K562 (cell line): ENCODE measurements at regions not wholly inside any gene's neighbourhood (a gene's known extent, or its start where the extent isn't known, plus 50 kb on each side); places are given as distances from the start of the nearest gene placed in this dataset.

Source experiments
- ATAC-seq: fragments of 200-7000 bp; cut with Tn5 transposase; 3 replicates; pipeline ENCODE4 v1.9.1; 2020; ENCODE audit warnings: moderate library complexity
- BruUV-seq: library from RNA; stranded (reverse); fragments of 400-500 nt; replicated peaks from 2 replicates; lab custom pipeline; 2021; lab: Mats Ljungman, UMichigan
- CTCF ChIA-PET: fragments of 300-600 bp; formaldehyde crosslinking; extraction: SDS; loops from one replicate; lab custom pipeline; 2021; ENCODE audit warnings: low intra/inter-chr PET ratio; lab: Yijun Ruan, JAX
- POLR2A ChIA-PET: fragments of 300-600, 350-650 bp; sonication (Branson Sonifier 250); formaldehyde crosslinking; extraction: SDS; loops from one replicate; lab custom pipeline; 2021; ENCODE audit warnings: antibody characterized with exemption, inconsistent platforms; lab: Yijun Ruan, JAX
- DNase-seq, 4 experiments: peaks; one replicate each; pipeline versions ENCODE4 v3.0.0 to v3.0.0-alpha.2; 2011 to 2018; ENCODE audit warnings: low spot score in 3 of 4, mixed read lengths in 3 of 4; ENCODE audit errors: extremely low read depth in 1 of 4
- FAIRE-seq: peaks from 2 replicates; lab custom pipeline; 2011; peaks lifted over from hg19 to GRCh38; lab: Jason Lieb, UNC
- H2AFZ ChIP-seq: 2 replicates; pipeline ENCODE4 v1.6.0; 2011; ENCODE audit warnings: low read depth, low read length, control low read depth, inconsistent platforms
- H3K27ac ChIP-seq: fragments of 200-600 bp; 3 replicates; pipeline ENCODE4 v1.8.0; 2011; ENCODE audit warnings: low read depth, mild to moderate bottlenecking, control low read depth, inconsistent platforms, low read length, moderate library complexity, mixed read lengths; ENCODE audit errors: extremely low read depth
- H3K27me3 ChIP-seq, 2 experiments: fragments of 300-600 bp in 1 of 2; 2 replicates in 1 of 2; 3 replicates in 1 of 2; pipeline versions ENCODE4 v1.6.0 to v1.8.0; 2011; ENCODE audit warnings: inconsistent platforms in 2 of 2, low read length in 2 of 2, mild to moderate bottlenecking in 1 of 2, mixed read lengths in 1 of 2, moderate library complexity in 1 of 2; ENCODE audit not compliant: control insufficient read depth in 2 of 2, insufficient read depth in 2 of 2
- H3K36me3 ChIP-seq: fragments of 300-600 bp; 3 replicates; pipeline ENCODE4 v1.8.0; 2011; ENCODE audit warnings: mild to moderate bottlenecking, low read length, inconsistent platforms; ENCODE audit not compliant: control insufficient read depth, insufficient read depth
- H3K4me1 ChIP-seq, 2 experiments: fragments of 200-600 bp in 1 of 2; replicated peaks in 1 of 2; 2 replicates in 1 of 2; 3 replicates in 1 of 2; pipeline versions ENCODE4 v1.5.1 to v1.8.0; 2011; ENCODE audit warnings: inconsistent platforms in 2 of 2, low read length in 2 of 2, mild to moderate bottlenecking in 1 of 2, mixed read lengths in 1 of 2, moderate library complexity in 1 of 2; ENCODE audit not compliant: control insufficient read depth in 2 of 2, insufficient read depth in 2 of 2
- H3K4me2 ChIP-seq: 2 replicates; pipeline ENCODE4 v1.6.1; 2011; ENCODE audit warnings: low read length, control low read depth, inconsistent platforms, mixed read lengths; ENCODE audit not compliant: insufficient read depth
- H3K4me3 ChIP-seq: fragments of 200-600 bp; sonication (generic), shearing (Covaris generic); 2 replicates; pipeline ENCODE4 v1.5.1; 2016; ENCODE audit warnings: control low read depth, inconsistent platforms
- H3K79me2 ChIP-seq: fragments of 200-600 bp; 3 replicates; pipeline ENCODE4 v1.8.0; 2011; ENCODE audit warnings: low read length, inconsistent platforms; ENCODE audit not compliant: control insufficient read depth, insufficient read depth
- H3K9ac ChIP-seq, 2 experiments: 2 replicates each; pipeline versions ENCODE4 v1.6.0 to v1.6.1; 2011; ENCODE audit warnings: low read depth in 2 of 2, low read length in 2 of 2, control low read depth in 1 of 2, inconsistent platforms in 1 of 2, mild to moderate bottlenecking in 1 of 2, mixed read lengths in 1 of 2; ENCODE audit not compliant: insufficient read depth in 1 of 2
- H3K9me1 ChIP-seq: one replicate; pipeline ENCODE4 v1.6.0; 2011; ENCODE audit warnings: inconsistent platforms, mild to moderate bottlenecking, low read length, moderate library complexity; ENCODE audit not compliant: control insufficient read depth, insufficient read depth
- H3K9me3 ChIP-seq: replicated peaks from 2 replicates; pipeline ENCODE4 v1.5.1; 2011; ENCODE audit warnings: low read depth, low read length, inconsistent platforms; ENCODE audit not compliant: control insufficient read depth, insufficient read depth
- H4K20me1 ChIP-seq: replicated peaks from 2 replicates; pipeline ENCODE4 v1.6.1; 2011; ENCODE audit warnings: low read length, inconsistent platforms, mixed read lengths; ENCODE audit not compliant: control insufficient read depth, insufficient read depth
- HMBOX1 ChIP-seq: sonication (generic); IDR thresholded peaks from 2 replicates; pipeline ENCODE4 v1.6.1; 2016
- HMGN3 ChIP-seq: IDR thresholded peaks from 2 replicates; pipeline ENCODE4 v1.6.1; 2011; ENCODE audit warnings: borderline replicate concordance, low read depth, mild to moderate bottlenecking, mixed read lengths, low read length; ENCODE audit not compliant: insufficient read length; ENCODE audit errors: extremely low read depth
- PTTG1 ChIP-seq: fragments of 450-650 bp; IDR thresholded peaks from 2 replicates; pipeline ENCODE4 v1.6.1; 2016; ENCODE audit warnings: low read depth, mild to moderate bottlenecking, missing genetic modification characterization, missing compliant biosample characterization
- RBBP5 ChIP-seq: fragments of 200-600 bp; sonication (generic); IDR thresholded peaks from 2 replicates; pipeline ENCODE4 v1.6.1; 2012; ENCODE audit warnings: borderline replicate concordance, mild to moderate bottlenecking, low read length, control low read depth, inconsistent platforms; ENCODE audit not compliant: insufficient read depth, poor library complexity, severe bottlenecking
- RFX7 ChIP-seq: fragments of 250-450 bp; sonication (Bioruptor Pico); IDR thresholded peaks from 2 replicates; pipeline ENCODE4 v1.5.1; 2021; ENCODE audit warnings: mild to moderate bottlenecking
- WGBS: fragments of 100-300 bp; shearing (Covaris generic); methylation state at CpG from one replicate; pipeline ENCODE4 v1.1.6; 2016; ENCODE audit warnings: low coverage, mixed read lengths; ENCODE audit not compliant: insufficient coverage; ENCODE audit errors: missing lambda C conversion rate; 5-methylcytosine and 5-hydroxymethylcytosine counted together
- in situ Hi-C: fragments of 300-500 bp; cut with MboI; formaldehyde crosslinking; loops from 4 replicates; pipeline ENCODE4 v1.15.0; 2018; ENCODE audit warnings: inconsistent platforms, mixed read lengths
- intact Hi-C: fragments of 100-400 bp; cut with micrococcal nuclease; formaldehyde crosslinking; loops from 2 replicates; pipeline ENCODE4 v1.14.2; 2022
- TF ChIP-seq, protein P1 (sequence below): fragments of 450-650 bp; IDR thresholded peaks from 2 replicates; pipeline ENCODE4 v1.6.1; 2016; ENCODE audit warnings: low read depth
- TF ChIP-seq, protein P2 (sequence below): fragments of 250-450 bp; sonication (Bioruptor Pico); IDR thresholded peaks from 2 replicates; pipeline ENCODE4 v1.8.0; 2021; ENCODE audit warnings: borderline replicate concordance, mild to moderate bottlenecking, moderate library complexity; ENCODE audit not compliant: poor library complexity, severe bottlenecking

DNA sequence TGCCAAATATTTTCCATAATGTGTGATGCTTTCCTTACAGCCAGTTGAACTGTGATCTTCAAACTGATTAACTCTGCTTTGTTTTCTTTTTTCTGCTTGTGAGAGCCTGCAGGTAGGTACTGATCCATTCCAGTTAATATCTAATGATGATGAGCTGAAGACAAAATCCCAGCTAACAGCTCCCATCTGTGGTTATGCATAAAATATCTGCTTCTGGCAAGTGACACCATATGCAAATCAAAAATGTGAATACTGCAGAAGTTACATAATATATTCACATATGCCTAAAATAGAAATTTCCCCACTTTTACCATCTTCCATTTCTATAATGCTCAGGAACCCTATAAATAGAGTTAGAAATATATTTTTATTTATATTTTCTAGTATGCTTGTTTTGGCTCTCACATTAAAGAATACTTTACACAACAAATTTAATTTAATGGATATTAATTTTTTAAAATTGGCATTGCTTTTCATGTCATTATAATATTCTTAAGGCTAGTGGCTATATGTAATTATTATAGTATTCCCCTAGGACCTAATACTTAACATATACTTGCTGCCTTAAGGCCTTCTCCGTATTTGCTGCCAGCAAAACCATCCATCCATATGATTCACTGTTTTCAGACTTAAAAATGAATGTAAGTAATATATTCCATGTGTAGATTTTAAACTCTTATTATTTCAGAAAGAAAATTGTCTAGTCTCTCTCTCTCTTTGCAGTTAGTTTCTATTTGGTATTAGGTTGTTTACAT lies 83.8 kb downstream of the CCER1 start:
- POLR2A ChIA-PET: no interaction called here
- no peak for FAIRE-seq
- intact Hi-C loops: no loop called here
- in situ Hi-C loops: no loop called here
- CTCF ChIA-PET: no interaction called here
- no peaks in the 10 kb centered on the region for H3K79me2 ChIP-seq
- no peaks in the 10 kb centered on the region for H3K9me1 ChIP-seq
- H3K4me1 ChIP-seq: no peaks in the 10 kb centered on the region
- no peak overlapping the region for H3K4me3 ChIP-seq
- ATAC-seq: no peak
- H3K27ac ChIP-seq: no peak overlapping the region
- WGBS: 0% methylated on average over 1 of the region's 1 CpG
- H3K9ac ChIP-seq: no peak overlapping the region
- H3K36me3 ChIP-seq: no peaks in the 10 kb centered on the region
- H4K20me1 ChIP-seq: no peaks in the 10 kb centered on the region
- no peaks in the 10 kb centered on the region; the same call in 1 of the 2 replicates for H3K9me3 ChIP-seq
- H3K4me2 ChIP-seq: no peak overlapping the region
- no peak for DNase-seq
- no peaks in the 10 kb centered on the region for H3K27me3 ChIP-seq
- BruUV-seq: no TSS peak
- H2AFZ ChIP-seq: no peak overlapping the region
- TF ChIP-seq HMBOX1 (no peak), RBBP5 (no peak), RFX7 (CRISPR knock-in tag) (no peak), PTTG1 (tag) (no peak), HMGN3 (no peak)
- TF ChIP-seq, protein P1, sequence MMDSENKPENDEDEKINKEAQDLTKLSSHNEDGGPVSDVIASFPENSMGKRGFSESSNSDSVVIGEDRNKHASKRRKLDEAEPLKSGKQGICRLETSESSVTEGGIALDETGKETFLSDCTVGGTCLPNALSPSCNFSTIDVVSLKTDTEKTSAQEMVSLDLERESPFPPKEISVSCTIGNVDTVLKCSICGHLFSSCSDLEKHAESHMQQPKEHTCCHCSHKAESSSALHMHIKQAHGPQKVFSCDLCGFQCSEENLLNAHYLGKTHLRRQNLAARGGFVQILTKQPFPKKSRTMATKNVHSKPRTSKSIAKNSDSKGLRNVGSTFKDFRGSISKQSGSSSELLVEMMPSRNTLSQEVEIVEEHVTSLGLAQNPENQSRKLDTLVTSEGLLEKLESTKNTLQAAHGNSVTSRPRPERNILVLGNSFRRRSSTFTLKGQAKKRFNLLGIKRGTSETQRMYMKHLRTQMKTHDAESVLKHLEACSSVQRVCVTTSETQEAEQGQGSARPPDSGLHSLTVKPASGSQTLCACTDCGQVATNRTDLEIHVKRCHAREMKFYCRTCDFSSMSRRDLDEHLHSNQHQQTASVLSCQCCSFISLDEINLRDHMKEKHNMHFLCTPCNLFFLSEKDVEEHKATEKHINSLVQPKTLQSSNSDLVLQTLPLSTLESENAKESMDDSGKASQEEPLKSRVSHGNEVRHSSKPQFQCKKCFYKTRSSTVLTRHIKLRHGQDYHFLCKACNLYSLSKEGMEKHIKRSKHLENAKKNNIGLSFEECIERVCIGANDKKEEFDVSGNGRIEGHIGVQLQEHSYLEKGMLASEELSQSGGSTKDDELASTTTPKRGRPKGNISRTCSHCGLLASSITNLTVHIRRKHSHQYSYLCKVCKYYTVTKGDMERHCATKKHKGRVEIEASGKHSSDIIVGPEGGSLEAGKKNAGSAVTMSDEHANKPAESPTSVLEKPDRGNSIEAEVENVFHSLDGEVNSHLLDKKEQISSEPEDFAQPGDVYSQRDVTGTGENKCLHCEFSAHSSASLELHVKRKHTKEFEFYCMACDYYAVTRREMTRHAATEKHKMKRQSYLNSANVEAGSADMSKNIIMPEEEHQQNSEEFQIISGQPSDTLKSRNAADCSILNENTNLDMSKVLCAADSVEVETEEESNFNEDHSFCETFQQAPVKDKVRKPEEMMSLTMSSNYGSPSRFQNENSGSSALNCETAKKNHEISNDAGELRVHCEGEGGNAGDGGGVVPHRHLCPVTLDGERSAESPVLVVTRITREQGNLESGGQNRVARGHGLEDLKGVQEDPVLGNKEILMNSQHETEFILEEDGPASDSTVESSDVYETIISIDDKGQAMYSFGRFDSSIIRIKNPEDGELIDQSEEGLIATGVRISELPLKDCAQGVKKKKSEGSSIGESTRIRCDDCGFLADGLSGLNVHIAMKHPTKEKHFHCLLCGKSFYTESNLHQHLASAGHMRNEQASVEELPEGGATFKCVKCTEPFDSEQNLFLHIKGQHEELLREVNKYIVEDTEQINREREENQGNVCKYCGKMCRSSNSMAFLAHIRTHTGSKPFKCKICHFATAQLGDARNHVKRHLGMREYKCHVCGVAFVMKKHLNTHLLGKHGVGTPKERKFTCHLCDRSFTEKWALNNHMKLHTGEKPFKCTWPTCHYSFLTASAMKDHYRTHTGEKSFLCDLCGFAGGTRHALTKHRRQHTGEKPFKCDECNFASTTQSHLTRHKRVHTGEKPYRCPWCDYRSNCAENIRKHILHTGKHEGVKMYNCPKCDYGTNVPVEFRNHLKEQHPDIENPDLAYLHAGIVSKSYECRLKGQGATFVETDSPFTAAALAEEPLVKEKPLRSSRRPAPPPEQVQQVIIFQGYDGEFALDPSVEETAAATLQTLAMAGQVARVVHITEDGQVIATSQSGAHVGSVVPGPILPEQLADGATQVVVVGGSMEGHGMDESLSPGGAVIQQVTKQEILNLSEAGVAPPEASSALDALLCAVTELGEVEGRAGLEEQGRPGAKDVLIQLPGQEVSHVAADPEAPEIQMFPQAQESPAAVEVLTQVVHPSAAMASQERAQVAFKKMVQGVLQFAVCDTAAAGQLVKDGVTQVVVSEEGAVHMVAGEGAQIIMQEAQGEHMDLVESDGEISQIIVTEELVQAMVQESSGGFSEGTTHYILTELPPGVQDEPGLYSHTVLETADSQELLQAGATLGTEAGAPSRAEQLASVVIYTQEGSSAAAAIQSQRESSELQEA: no peak
- TF ChIP-seq, protein P2, sequence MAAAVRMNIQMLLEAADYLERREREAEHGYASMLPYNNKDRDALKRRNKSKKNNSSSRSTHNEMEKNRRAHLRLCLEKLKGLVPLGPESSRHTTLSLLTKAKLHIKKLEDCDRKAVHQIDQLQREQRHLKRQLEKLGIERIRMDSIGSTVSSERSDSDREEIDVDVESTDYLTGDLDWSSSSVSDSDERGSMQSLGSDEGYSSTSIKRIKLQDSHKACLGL: no peak
